Endothelial cell (in vitro differentiated cells): ENCODE measurements at regions not wholly inside any gene's neighbourhood (a gene's known extent, or its start where the extent isn't known, plus 50 kb on each side); places are given as distances from the start of the nearest gene placed in this dataset.

Source experiments
- DNase-seq: peaks from one replicate; pipeline ENCODE4 v3.0.0; 2021; ENCODE audit warnings: low spot score
- H3K27ac Mint-ChIP-seq: one replicate; pipeline ENCODE4 v1.8.0; 2021; ENCODE audit warnings: mixed read lengths, inconsistent platforms; ENCODE audit not compliant: unreplicated experiment
- H3K27me3 Mint-ChIP-seq: one replicate; pipeline ENCODE4 v1.8.0; 2021; ENCODE audit warnings: mild to moderate bottlenecking, moderate library complexity, mixed read lengths, inconsistent platforms; ENCODE audit not compliant: unreplicated experiment
- H3K36me3 Mint-ChIP-seq: one replicate; pipeline ENCODE4 v1.8.0; 2021; ENCODE audit warnings: mild to moderate bottlenecking, low read depth, mixed read lengths, inconsistent platforms; ENCODE audit not compliant: unreplicated experiment
- H3K4me1 Mint-ChIP-seq: one replicate; pipeline ENCODE4 v1.8.0; 2021; ENCODE audit warnings: mild to moderate bottlenecking, mixed read lengths, inconsistent platforms; ENCODE audit not compliant: unreplicated experiment
- H3K4me3 Mint-ChIP-seq: one replicate; pipeline ENCODE4 v1.8.0; 2021; ENCODE audit warnings: mild to moderate bottlenecking, mixed read lengths, inconsistent platforms; ENCODE audit not compliant: unreplicated experiment
- H3K9me3 Mint-ChIP-seq: one replicate; pipeline ENCODE4 v1.8.0; 2021; ENCODE audit warnings: mixed read lengths, inconsistent platforms; ENCODE audit not compliant: unreplicated experiment
- TF ChIP-seq, protein P1 (sequence below): fragments of 200-600 bp; sonication (generic); IDR thresholded peaks from one replicate; pipeline ENCODE4 v1.5.0; 2021; ENCODE audit warnings: antibody characterized with exemption; ENCODE audit not compliant: unreplicated experiment

DNA sequence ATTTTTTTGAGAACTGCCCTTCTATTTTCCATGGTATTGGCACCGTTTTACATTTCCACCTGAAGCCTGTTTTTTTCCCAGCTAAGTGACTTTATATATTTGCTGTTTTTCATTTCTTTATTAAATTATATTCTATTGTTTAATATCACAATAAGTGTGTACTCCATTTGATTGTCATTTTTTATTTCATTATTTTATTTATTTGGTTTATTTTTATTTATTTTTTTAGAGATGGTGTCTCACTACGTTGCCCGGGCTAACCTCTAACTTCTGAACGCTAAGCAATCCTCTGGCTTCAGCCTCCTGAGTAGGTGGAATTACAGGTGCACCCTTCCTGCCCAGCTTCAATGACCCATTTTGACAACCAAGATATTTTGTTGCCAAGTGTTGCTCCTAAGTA is 202.6 kb downstream of the SIM1 start:
- TF ChIP-seq, protein P1, sequence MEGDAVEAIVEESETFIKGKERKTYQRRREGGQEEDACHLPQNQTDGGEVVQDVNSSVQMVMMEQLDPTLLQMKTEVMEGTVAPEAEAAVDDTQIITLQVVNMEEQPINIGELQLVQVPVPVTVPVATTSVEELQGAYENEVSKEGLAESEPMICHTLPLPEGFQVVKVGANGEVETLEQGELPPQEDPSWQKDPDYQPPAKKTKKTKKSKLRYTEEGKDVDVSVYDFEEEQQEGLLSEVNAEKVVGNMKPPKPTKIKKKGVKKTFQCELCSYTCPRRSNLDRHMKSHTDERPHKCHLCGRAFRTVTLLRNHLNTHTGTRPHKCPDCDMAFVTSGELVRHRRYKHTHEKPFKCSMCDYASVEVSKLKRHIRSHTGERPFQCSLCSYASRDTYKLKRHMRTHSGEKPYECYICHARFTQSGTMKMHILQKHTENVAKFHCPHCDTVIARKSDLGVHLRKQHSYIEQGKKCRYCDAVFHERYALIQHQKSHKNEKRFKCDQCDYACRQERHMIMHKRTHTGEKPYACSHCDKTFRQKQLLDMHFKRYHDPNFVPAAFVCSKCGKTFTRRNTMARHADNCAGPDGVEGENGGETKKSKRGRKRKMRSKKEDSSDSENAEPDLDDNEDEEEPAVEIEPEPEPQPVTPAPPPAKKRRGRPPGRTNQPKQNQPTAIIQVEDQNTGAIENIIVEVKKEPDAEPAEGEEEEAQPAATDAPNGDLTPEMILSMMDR = no peak
- Mint-ChIP-seq H3K27ac (no peak overlapping the region), H3K27me3 (peaks cover 1% of the 10 kb centered on the region), H3K4me1 (peaks cover 20% of the 10 kb centered on the region), H3K36me3 (no peaks in the 10 kb centered on the region), H3K4me3 (no peak overlapping the region), H3K9me3 (no peaks in the 10 kb centered on the region)
- no peak for DNase-seq

DNA sequence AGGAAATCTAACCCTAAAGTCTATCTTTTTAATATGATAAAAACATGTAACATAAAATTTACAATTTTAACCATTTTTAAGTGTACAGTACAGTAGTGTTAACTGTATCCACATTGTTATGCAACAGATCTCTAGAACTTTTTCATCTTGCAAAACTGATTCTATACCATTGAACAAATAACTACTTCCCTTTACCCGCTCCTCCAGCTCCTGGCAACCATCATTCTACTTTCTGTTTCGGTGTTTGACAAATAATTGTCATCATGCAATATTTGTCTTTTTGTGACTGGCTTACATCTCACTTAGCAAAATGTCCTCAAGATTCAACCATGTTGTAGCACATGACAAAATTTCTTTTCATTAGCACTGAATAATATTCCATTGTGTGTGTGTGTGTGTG is 203.2 kb downstream of the SIM1 start:
- no peak for DNase-seq
- Mint-ChIP-seq H3K36me3 (no peaks in the 10 kb centered on the region), H3K4me1 (peaks cover 20% of the 10 kb centered on the region), H3K4me3 (no peak overlapping the region), H3K27ac (no peak overlapping the region), H3K9me3 (no peaks in the 10 kb centered on the region), H3K27me3 (peaks cover 1% of the 10 kb centered on the region)
- TF ChIP-seq, protein P1 = no peak

DNA sequence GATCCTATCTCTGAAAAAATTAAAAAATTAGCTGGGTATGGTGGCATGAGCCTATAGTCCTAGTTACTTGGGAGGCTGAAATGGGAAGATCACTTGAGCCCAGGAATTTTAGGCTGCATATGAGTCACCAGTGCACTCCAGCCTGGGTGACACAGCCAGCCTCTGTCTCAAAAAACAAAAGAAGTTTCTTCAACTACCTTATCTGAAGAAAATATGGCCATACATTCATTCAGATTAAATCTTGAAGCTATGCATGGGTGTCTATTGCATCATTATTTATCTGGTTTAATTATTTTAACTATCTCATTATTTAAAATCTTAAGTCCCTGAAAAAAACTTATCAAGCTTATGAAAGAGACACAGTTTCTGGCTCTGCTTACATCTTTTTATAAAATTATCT is 204.1 kb downstream of the SIM1 start:
- Mint-ChIP-seq H3K4me1 (peaks cover 20% of the 10 kb centered on the region), H3K4me3 (no peak overlapping the region), H3K27ac (no peak overlapping the region), H3K27me3 (peaks cover 1% of the 10 kb centered on the region), H3K9me3 (no peaks in the 10 kb centered on the region), H3K36me3 (no peaks in the 10 kb centered on the region)
- TF ChIP-seq, protein P1 = no peak
- DNase-seq = no peak

DNA sequence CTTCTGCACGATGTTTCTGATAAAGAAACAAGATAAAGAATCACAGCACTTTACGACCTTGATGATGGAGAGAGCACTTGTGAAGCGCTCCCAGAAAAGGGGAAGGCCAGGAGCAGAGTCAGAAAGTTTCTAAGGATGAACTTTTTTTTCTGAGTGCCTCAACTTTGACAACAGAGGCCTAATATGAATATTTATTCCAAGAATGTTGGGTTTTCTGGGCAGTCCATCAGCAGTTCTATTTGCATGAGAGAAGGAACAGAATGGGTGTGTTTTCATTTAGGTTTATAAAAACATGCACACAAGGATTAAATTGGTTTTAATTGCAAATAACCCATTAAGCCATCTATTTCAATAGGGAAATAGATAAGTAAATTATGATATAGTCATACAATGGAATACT is 204.9 kb downstream of the SIM1 start:
- TF ChIP-seq, protein P1 = no peak
- Mint-ChIP-seq H3K4me3 (no peak overlapping the region), H3K27me3 (peaks cover 1% of the 10 kb centered on the region), H3K9me3 (no peaks in the 10 kb centered on the region), H3K36me3 (no peaks in the 10 kb centered on the region), H3K4me1 (peaks cover 20% of the 10 kb centered on the region), H3K27ac (no peak overlapping the region)
- no peak for DNase-seq

DNA sequence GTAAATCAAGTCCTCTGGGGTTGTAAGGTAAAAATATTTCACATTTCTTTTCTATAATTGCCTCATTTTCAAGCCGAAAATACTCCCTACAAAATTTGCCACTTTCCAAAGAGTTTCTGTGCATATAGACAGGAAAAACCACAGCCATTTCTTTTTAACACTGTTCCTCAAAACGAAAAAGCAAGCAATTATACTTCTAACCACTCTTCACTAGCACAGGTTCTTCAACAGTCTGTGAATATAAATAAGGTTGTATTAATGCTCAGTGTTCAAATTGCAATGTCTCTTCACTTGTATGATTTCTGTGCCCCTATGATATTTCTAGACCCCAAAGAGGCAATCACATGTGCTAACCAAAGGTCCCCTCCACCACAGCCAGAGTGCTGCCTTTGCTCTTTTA is 206.0 kb downstream of the SIM1 start:
- no peaks in the 10 kb centered on the region for H3K9me3 Mint-ChIP-seq
- H3K4me1 Mint-ChIP-seq = peaks cover 17% of the 10 kb centered on the region
- TF ChIP-seq, protein P1 = no peak
- peak overlapping the region; percentile 65 for H3K27ac Mint-ChIP-seq
- H3K4me3 Mint-ChIP-seq = no peak overlapping the region
- no peak for DNase-seq
- H3K27me3 Mint-ChIP-seq = peaks cover 2% of the 10 kb centered on the region
- H3K36me3 Mint-ChIP-seq = no peaks in the 10 kb centered on the region
